ENCODE measurements at regions not wholly inside any gene's neighbourhood (a gene's known extent, or its start where the extent isn't known, plus 50 kb on each side); places are given as distances from the start of the nearest gene placed in this dataset.

- Histone ChIP-seq H3K9me3 (no peaks in the 10 kb centered on the region), H3K27me3 (ENCODE audit: low read depth) (no peaks in the 10 kb centered on the region), H3K36me3 (replicated peaks) (no peaks in the 10 kb centered on the region), H3K4me3 (no peak overlapping the region), H3K4me1 (no peaks in the 10 kb centered on the region)
- in situ Hi-C loops (cut with MboI; ENCODE audit: low sequenced_read_pairs), result no loop called here
- no peak for DNase-seq (ENCODE audit: low spot score in 2 of 2)
Measured at GRCh38 chr7:35504365-35504764, 190.6 kb downstream of the HERPUD2 start.

GRCh38 chr7:35501681-35502080 is 193.3 kb downstream of the HERPUD2 start:
- no peaks in the 10 kb centered on the region; the same call in 1 of the 2 replicates for H3K9me3 ChIP-seq
- no peaks in the 10 kb centered on the region for H3K36me3 ChIP-seq (replicated peaks)
- in situ Hi-C loops (cut with MboI; ENCODE audit: low sequenced_read_pairs), result no loop called here
- no peaks in the 10 kb centered on the region for H3K4me1 ChIP-seq
- H3K27me3 ChIP-seq (ENCODE audit: low read depth), result no peaks in the 10 kb centered on the region
- no peak for DNase-seq (ENCODE audit: low spot score in 2 of 2)
- H3K4me3 ChIP-seq, result no peak overlapping the region

- no peak for DNase-seq (ENCODE audit: low spot score in 2 of 2)
- no peaks in the 10 kb centered on the region; the same call in 1 of the 2 replicates for H3K9me3 ChIP-seq
- no peaks in the 10 kb centered on the region for H3K36me3 ChIP-seq (replicated peaks)
- H3K4me3 ChIP-seq, result no peak overlapping the region
- no peaks in the 10 kb centered on the region for H3K4me1 ChIP-seq
- no peaks in the 10 kb centered on the region for H3K27me3 ChIP-seq (ENCODE audit: low read depth)
- in situ Hi-C loops (cut with MboI; ENCODE audit: low sequenced_read_pairs), result no loop called here
Measured at GRCh38 chr7:35499226-35499625, 195.7 kb downstream of the HERPUD2 start.

GRCh38 chr7:35498416-35498815 is 196.5 kb downstream of the HERPUD2 start:
- Histone ChIP-seq H3K4me1 (no peaks in the 10 kb centered on the region), H3K36me3 (replicated peaks) (no peaks in the 10 kb centered on the region), H3K4me3 (no peak overlapping the region), H3K27me3 (ENCODE audit: low read depth) (no peaks in the 10 kb centered on the region), H3K9me3 (no peaks in the 10 kb centered on the region; the same call in 1 of the 2 replicates)
- DNase-seq (ENCODE audit: low spot score in 2 of 2), result no peak
- in situ Hi-C loops (cut with MboI; ENCODE audit: low sequenced_read_pairs), result no loop called here

GRCh38 chr7:35495844-35496243 is 199.1 kb downstream of the HERPUD2 start:
- no peak overlapping the region for H3K4me3 ChIP-seq
- no peaks in the 10 kb centered on the region for H3K4me1 ChIP-seq
- H3K36me3 ChIP-seq (replicated peaks), result no peaks in the 10 kb centered on the region
- no peaks in the 10 kb centered on the region for H3K27me3 ChIP-seq (ENCODE audit: low read depth)
- in situ Hi-C loops (cut with MboI; ENCODE audit: low sequenced_read_pairs), result no loop called here
- DNase-seq (ENCODE audit: low spot score in 2 of 2), result no peak
- no peaks in the 10 kb centered on the region; the same call in 1 of the 2 replicates for H3K9me3 ChIP-seq

GRCh38 chr7:35495377-35495776 is 199.6 kb downstream of the HERPUD2 start:
- in situ Hi-C loops (cut with MboI; ENCODE audit: low sequenced_read_pairs), result no loop called here
- DNase-seq (ENCODE audit: low spot score in 2 of 2), result no peak
- Histone ChIP-seq H3K4me1 (no peaks in the 10 kb centered on the region), H3K36me3 (replicated peaks) (no peaks in the 10 kb centered on the region), H3K4me3 (no peak overlapping the region), H3K27me3 (ENCODE audit: low read depth) (no peaks in the 10 kb centered on the region), H3K9me3 (no peaks in the 10 kb centered on the region; the same call in 1 of the 2 replicates)

GRCh38 chr7:35494407-35494806 is 200.5 kb downstream of the HERPUD2 start:
- no peaks in the 10 kb centered on the region for H3K27me3 ChIP-seq (ENCODE audit: low read depth)
- H3K9me3 ChIP-seq, result no peaks in the 10 kb centered on the region; the same call in 1 of the 2 replicates
- no peak overlapping the region for H3K4me3 ChIP-seq
- in situ Hi-C loops (cut with MboI; ENCODE audit: low sequenced_read_pairs), result no loop called here
- H3K36me3 ChIP-seq (replicated peaks), result no peaks in the 10 kb centered on the region
- no peak for DNase-seq (ENCODE audit: low spot score in 2 of 2)
- H3K4me1 ChIP-seq, result no peaks in the 10 kb centered on the region

GRCh38 chr7:35492451-35493175 is 202.3 kb downstream of the HERPUD2 start:
- DNase-seq (ENCODE audit: low spot score in 2 of 2), result no peak
- Histone ChIP-seq H3K36me3 (replicated peaks) (no peaks in the 10 kb centered on the region), H3K27me3 (ENCODE audit: low read depth) (no peaks in the 10 kb centered on the region), H3K4me3 (no peak overlapping the region), H3K9me3 (no peaks in the 10 kb centered on the region; the same call in 1 of the 2 replicates), H3K4me1 (no peaks in the 10 kb centered on the region)
- in situ Hi-C loops (cut with MboI; ENCODE audit: low sequenced_read_pairs), result no loop called here

- Histone ChIP-seq H3K36me3 (replicated peaks) (no peaks in the 10 kb centered on the region), H3K4me3 (no peak overlapping the region), H3K9me3 (no peaks in the 10 kb centered on the region), H3K4me1 (no peaks in the 10 kb centered on the region), H3K27me3 (ENCODE audit: low read depth) (no peaks in the 10 kb centered on the region)
- in situ Hi-C loops (cut with MboI; ENCODE audit: low sequenced_read_pairs), result no loop called here
- DNase-seq (ENCODE audit: low spot score in 2 of 2), result no peak
Measured at GRCh38 chr7:35491233-35491632, 203.7 kb downstream of the HERPUD2 start.

- Histone ChIP-seq H3K27me3 (ENCODE audit: low read depth) (peaks cover 8% of the 10 kb centered on the region), H3K9me3 (no peaks in the 10 kb centered on the region), H3K4me3 (no peak overlapping the region), H3K4me1 (no peaks in the 10 kb centered on the region), H3K36me3 (replicated peaks) (no peaks in the 10 kb centered on the region)
- in situ Hi-C loops (cut with MboI; ENCODE audit: low sequenced_read_pairs), result no loop called here
- DNase-seq (ENCODE audit: low spot score in 2 of 2), result no peak
Measured at GRCh38 chr7:35487841-35488240, 207.1 kb downstream of the HERPUD2 start.

- H3K4me3 ChIP-seq, result no peak overlapping the region
- no peak for DNase-seq (ENCODE audit: low spot score in 2 of 2)
- H3K9me3 ChIP-seq, result no peaks in the 10 kb centered on the region
- in situ Hi-C loops (cut with MboI; ENCODE audit: low sequenced_read_pairs), result no loop called here
- H3K36me3 ChIP-seq (replicated peaks), result no peaks in the 10 kb centered on the region
- peaks cover 8% of the 10 kb centered on the region for H3K27me3 ChIP-seq (ENCODE audit: low read depth)
- H3K4me1 ChIP-seq, result no peaks in the 10 kb centered on the region
Measured at GRCh38 chr7:35487402-35487801, 207.5 kb downstream of the HERPUD2 start.

- Histone ChIP-seq H3K36me3 (replicated peaks) (no peaks in the 10 kb centered on the region), H3K4me1 (no peaks in the 10 kb centered on the region), H3K9me3 (no peaks in the 10 kb centered on the region), H3K4me3 (no peak overlapping the region), H3K27me3 (ENCODE audit: low read depth) (peaks cover 8% of the 10 kb centered on the region)
- in situ Hi-C loops (cut with MboI; ENCODE audit: low sequenced_read_pairs), result no loop called here
- no peak for DNase-seq (ENCODE audit: low spot score in 2 of 2)
Measured at GRCh38 chr7:35485436-35485835, 209.5 kb downstream of the HERPUD2 start.

- Histone ChIP-seq H3K36me3 (replicated peaks) (no peaks in the 10 kb centered on the region), H3K4me3 (no peak overlapping the region), H3K4me1 (no peaks in the 10 kb centered on the region), H3K27me3 (ENCODE audit: low read depth) (peaks cover 8% of the 10 kb centered on the region), H3K9me3 (no peaks in the 10 kb centered on the region)
- DNase-seq (ENCODE audit: low spot score in 2 of 2), result no peak
- in situ Hi-C loops (cut with MboI; ENCODE audit: low sequenced_read_pairs), result no loop called here
Measured at GRCh38 chr7:35483568-35483967, 211.4 kb downstream of the HERPUD2 start.

- H3K4me1 ChIP-seq, result no peaks in the 10 kb centered on the region
- H3K9me3 ChIP-seq, result no peaks in the 10 kb centered on the region
- in situ Hi-C loops (cut with MboI; ENCODE audit: low sequenced_read_pairs), result no loop called here
- H3K4me3 ChIP-seq, result no peak overlapping the region
- DNase-seq (ENCODE audit: low spot score in 2 of 2), result no peak
- peaks cover 8% of the 10 kb centered on the region for H3K27me3 ChIP-seq (ENCODE audit: low read depth)
- H3K36me3 ChIP-seq (replicated peaks), result no peaks in the 10 kb centered on the region
Measured at GRCh38 chr7:35482231-35482630, 212.7 kb downstream of the HERPUD2 start.

GRCh38 chr7:35480806-35481205 is 214.1 kb downstream of the HERPUD2 start:
- no peaks in the 10 kb centered on the region for H3K36me3 ChIP-seq (replicated peaks)
- no peak overlapping the region for H3K4me3 ChIP-seq
- H3K27me3 ChIP-seq (ENCODE audit: low read depth), result peaks cover 8% of the 10 kb centered on the region
- H3K4me1 ChIP-seq, result no peaks in the 10 kb centered on the region
- no peak for DNase-seq (ENCODE audit: low spot score in 2 of 2)
- in situ Hi-C loops (cut with MboI; ENCODE audit: low sequenced_read_pairs), result no loop called here
- H3K9me3 ChIP-seq, result no peaks in the 10 kb centered on the region

Measured in HAP-1 (cell line).